ENCODE measurements at regions not wholly inside any gene's neighbourhood (a gene's known extent, or its start where the extent isn't known, plus 50 kb on each side); places are given as distances from the start of the nearest gene placed in this dataset.

DNA sequence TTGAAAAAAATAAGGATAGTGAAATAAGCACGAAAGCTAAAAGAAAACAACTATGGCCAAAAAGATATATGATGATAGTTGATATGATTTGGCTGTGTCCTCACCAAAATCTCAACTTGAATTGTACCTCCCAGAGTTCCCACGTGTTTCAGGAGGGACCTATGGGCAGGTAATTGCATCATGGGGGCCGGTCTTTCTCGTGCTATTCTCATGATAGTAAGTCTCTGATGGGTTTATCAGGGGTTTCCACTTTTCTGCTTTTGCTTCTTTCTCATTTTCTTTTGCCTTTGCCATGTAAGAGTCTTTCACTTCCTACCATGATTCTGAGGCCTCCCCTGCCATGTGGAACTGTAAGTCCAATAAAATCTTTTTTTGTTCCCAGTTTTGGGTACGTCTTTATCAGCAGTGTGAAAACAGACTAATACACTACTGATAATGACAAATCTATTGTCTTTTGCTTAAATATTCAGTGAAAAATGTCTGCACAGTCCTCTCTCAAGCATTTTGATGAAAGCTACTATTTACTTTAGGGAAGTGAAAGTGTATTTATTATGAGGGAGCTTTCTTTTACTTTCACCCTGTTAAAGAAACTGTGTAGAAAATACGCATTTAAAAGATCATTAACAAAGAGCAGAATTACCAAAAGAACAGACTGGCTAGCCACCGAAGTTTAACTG, 389.1 kb downstream of the HTR1B start:
- TF ChIP-seq, protein P1, sequence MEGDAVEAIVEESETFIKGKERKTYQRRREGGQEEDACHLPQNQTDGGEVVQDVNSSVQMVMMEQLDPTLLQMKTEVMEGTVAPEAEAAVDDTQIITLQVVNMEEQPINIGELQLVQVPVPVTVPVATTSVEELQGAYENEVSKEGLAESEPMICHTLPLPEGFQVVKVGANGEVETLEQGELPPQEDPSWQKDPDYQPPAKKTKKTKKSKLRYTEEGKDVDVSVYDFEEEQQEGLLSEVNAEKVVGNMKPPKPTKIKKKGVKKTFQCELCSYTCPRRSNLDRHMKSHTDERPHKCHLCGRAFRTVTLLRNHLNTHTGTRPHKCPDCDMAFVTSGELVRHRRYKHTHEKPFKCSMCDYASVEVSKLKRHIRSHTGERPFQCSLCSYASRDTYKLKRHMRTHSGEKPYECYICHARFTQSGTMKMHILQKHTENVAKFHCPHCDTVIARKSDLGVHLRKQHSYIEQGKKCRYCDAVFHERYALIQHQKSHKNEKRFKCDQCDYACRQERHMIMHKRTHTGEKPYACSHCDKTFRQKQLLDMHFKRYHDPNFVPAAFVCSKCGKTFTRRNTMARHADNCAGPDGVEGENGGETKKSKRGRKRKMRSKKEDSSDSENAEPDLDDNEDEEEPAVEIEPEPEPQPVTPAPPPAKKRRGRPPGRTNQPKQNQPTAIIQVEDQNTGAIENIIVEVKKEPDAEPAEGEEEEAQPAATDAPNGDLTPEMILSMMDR (IDR thresholded peaks at IDR 0.05; ENCODE audit: low read depth, low read length): no peak
- no peak for TF ChIP-seq EZH2phosphoT487 (IDR thresholded peaks at IDR 0.05; ENCODE audit: low read depth)

All from OCI-LY3 (cell line).